ENCODE measurements at regions not wholly inside any gene's neighbourhood (a gene's known extent, or its start where the extent isn't known, plus 50 kb on each side); places are given as distances from the start of the nearest gene placed in this dataset.

GRCh38 chr6:41429506-41430504, 94.4 kb downstream of the NCR2 start:
- no peak for TF ChIP-seq CTCF (IDR thresholded peaks at IDR 0.05; ENCODE audit: insufficient read depth, low read depth, low read length)
- TF ChIP-seq EZH2 (IDR thresholded peaks at IDR 0.05; ENCODE audit: insufficient read depth, low read length): no peak

Measured in astrocyte (in vitro differentiated cells and primary cell).